ENCODE measurements at regions not wholly inside any gene's neighbourhood (a gene's known extent, or its start where the extent isn't known, plus 50 kb on each side); places are given as distances from the start of the nearest gene placed in this dataset.

DNA sequence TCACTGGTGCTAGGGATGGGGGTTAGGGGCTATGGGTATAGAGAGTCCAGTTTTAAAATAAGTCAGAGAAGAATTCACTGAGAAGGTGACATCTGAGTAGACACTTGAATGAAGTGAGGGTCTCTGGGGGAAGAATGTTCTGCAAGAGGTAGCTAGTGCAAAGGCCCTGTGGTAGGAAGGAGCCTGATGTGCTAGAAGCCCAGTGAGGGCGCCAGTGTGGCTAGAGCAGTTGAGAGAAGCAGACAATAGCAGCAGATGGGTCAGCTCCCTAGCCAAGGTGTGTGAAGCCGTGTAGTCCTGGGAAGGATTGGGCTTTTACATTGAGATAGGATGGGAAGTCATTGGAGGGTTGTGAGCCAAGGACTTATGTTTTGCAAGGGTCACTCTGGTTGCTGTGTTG lies 105.8 kb upstream of the PELI1 start:
- H3K4me3 ChIP-seq, result no peak overlapping the region
- H3K4me1 Mint-ChIP-seq, result peaks cover 57% of the 10 kb centered on the region
- ATAC-seq, result no peak
- peak overlapping the region; percentile 26; the same call in 1 of the 2 replicates for H3K27ac Mint-ChIP-seq
- H2AFZ ChIP-seq, result no peak overlapping the region
- H4K20me1 ChIP-seq (replicated peaks; ENCODE audit: insufficient read depth), result no peaks in the 10 kb centered on the region
- peak overlapping the region; percentile 6; the same call in 1 of the 3 replicates for H3K4me3 Mint-ChIP-seq
- peaks cover 4% of the 10 kb centered on the region; the same call in 2 of the 3 replicates for H3K9me3 Mint-ChIP-seq
- DNase-seq (ENCODE audit: low spot score), result no peak
- H3K36me3 ChIP-seq (ENCODE audit: insufficient read depth), result no peaks in the 10 kb centered on the region
- peaks cover 18% of the 10 kb centered on the region for H3K27me3 Mint-ChIP-seq (ENCODE audit: insufficient read depth, low read depth, poor library complexity)
- H3K4me2 ChIP-seq, result peak overlapping the region; percentile 70
- peaks cover 62% of the 10 kb centered on the region for H3K36me3 Mint-ChIP-seq (ENCODE audit: low read depth)
- peaks cover 54% of the 10 kb centered on the region for H3K79me2 ChIP-seq (replicated peaks; ENCODE audit: insufficient read depth)
- H3K9me2 ChIP-seq (ENCODE audit: insufficient read depth), result no peaks in the 10 kb centered on the region
- H3K27ac ChIP-seq (ENCODE audit: low read depth), result peak overlapping the region; percentile 96; the same call in 1 of the 2 replicates
- TF ChIP-seq, protein P1, sequence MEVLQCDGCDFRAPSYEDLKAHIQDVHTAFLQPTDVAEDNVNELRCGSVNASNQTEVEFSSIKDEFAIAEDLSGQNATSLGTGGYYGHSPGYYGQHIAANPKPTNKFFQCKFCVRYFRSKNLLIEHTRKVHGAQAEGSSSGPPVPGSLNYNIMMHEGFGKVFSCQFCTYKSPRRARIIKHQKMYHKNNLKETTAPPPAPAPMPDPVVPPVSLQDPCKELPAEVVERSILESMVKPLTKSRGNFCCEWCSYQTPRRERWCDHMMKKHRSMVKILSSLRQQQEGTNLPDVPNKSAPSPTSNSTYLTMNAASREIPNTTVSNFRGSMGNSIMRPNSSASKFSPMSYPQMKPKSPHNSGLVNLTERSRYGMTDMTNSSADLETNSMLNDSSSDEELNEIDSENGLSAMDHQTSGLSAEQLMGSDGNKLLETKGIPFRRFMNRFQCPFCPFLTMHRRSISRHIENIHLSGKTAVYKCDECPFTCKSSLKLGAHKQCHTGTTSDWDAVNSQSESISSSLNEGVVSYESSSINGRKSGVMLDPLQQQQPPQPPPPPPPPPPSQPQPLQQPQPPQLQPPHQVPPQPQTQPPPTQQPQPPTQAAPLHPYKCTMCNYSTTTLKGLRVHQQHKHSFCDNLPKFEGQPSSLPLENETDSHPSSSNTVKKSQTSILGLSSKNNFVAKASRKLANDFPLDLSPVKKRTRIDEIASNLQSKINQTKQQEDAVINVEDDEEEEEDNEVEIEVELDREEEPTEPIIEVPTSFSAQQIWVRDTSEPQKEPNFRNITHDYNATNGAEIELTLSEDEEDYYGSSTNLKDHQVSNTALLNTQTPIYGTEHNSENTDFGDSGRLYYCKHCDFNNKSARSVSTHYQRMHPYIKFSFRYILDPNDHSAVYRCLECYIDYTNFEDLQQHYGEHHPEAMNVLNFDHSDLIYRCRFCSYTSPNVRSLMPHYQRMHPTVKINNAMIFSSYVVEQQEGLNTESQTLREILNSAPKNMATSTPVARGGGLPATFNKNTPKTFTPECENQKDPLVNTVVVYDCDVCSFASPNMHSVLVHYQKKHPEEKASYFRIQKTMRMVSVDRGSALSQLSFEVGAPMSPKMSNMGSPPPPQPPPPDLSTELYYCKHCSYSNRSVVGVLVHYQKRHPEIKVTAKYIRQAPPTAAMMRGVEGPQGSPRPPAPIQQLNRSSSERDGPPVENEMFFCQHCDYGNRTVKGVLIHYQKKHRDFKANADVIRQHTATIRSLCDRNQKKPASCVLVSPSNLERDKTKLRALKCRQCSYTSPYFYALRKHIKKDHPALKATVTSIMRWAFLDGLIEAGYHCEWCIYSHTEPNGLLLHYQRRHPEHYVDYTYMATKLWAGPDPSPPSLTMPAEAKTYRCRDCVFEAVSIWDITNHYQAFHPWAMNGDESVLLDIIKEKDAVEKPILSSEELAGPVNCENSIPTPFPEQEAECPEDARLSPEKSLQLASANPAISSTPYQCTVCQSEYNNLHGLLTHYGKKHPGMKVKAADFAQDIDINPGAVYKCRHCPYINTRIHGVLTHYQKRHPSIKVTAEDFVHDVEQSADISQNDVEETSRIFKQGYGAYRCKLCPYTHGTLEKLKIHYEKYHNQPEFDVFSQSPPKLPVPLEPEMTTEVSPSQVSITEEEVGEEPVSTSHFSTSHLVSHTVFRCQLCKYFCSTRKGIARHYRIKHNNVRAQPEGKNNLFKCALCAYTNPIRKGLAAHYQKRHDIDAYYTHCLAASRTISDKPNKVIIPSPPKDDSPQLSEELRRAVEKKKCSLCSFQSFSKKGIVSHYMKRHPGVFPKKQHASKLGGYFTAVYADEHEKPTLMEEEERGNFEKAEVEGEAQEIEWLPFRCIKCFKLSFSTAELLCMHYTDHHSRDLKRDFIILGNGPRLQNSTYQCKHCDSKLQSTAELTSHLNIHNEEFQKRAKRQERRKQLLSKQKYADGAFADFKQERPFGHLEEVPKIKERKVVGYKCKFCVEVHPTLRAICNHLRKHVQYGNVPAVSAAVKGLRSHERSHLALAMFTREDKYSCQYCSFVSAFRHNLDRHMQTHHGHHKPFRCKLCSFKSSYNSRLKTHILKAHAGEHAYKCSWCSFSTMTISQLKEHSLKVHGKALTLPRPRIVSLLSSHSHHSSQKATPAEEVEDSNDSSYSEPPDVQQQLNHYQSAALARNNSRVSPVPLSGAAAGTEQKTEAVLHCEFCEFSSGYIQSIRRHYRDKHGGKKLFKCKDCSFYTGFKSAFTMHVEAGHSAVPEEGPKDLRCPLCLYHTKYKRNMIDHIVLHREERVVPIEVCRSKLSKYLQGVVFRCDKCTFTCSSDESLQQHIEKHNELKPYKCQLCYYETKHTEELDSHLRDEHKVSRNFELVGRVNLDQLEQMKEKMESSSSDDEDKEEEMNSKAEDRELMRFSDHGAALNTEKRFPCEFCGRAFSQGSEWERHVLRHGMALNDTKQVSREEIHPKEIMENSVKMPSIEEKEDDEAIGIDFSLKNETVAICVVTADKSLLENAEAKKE (CRISPR knock-in tag; IDR thresholded peaks at IDR 0.05), result no peak
- TF ChIP-seq, protein P2, sequence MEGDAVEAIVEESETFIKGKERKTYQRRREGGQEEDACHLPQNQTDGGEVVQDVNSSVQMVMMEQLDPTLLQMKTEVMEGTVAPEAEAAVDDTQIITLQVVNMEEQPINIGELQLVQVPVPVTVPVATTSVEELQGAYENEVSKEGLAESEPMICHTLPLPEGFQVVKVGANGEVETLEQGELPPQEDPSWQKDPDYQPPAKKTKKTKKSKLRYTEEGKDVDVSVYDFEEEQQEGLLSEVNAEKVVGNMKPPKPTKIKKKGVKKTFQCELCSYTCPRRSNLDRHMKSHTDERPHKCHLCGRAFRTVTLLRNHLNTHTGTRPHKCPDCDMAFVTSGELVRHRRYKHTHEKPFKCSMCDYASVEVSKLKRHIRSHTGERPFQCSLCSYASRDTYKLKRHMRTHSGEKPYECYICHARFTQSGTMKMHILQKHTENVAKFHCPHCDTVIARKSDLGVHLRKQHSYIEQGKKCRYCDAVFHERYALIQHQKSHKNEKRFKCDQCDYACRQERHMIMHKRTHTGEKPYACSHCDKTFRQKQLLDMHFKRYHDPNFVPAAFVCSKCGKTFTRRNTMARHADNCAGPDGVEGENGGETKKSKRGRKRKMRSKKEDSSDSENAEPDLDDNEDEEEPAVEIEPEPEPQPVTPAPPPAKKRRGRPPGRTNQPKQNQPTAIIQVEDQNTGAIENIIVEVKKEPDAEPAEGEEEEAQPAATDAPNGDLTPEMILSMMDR (conservative IDR thresholded peaks at IDR 0.05; ENCODE audit: low read depth in 2 of 2), result peak in 1 of 2 experiments; percentile 36; a peak in 2 of 4 replicates
- no peaks in the 10 kb centered on the region for H3K27me3 ChIP-seq (ENCODE audit: insufficient read depth)
- peaks cover 17% of the 10 kb centered on the region for H3F3A ChIP-seq (replicated peaks; ENCODE audit: low read depth)
- H3K4me1 ChIP-seq (ENCODE audit: insufficient read depth), result peaks cover 49% of the 10 kb centered on the region

Data from GM23338 (cell line).